ENCODE measurements at regions not wholly inside any gene's neighbourhood (a gene's known extent, or its start where the extent isn't known, plus 50 kb on each side); places are given as distances from the start of the nearest gene placed in this dataset.

GRCh38 chr4:30912098-30912714 lies 192.0 kb downstream of the PCDH7 start:
- no peak overlapping the region for H3K4me3 ChIP-seq (ENCODE audit: low read depth, low read length)
- DNase-seq (ENCODE audit: low read depth): no peak
- TF ChIP-seq CTCF (conservative IDR thresholded peaks at IDR 0.05; ENCODE audit: low read depth, low read length): no peak

- DNase-seq (ENCODE audit: low read depth): no peak
- no peak overlapping the region for H3K4me3 ChIP-seq (ENCODE audit: low read depth, low read length)
- TF ChIP-seq CTCF (conservative IDR thresholded peaks at IDR 0.05; ENCODE audit: low read depth, low read length): no peak
Measured at GRCh38 chr4:30916337-30917274, 196.4 kb downstream of the PCDH7 start.

- no peak for TF ChIP-seq CTCF (conservative IDR thresholded peaks at IDR 0.05; ENCODE audit: low read depth, low read length)
- no peak for DNase-seq (ENCODE audit: low read depth)
Measured at GRCh38 chr4:30917946-30918345, 197.8 kb downstream of the PCDH7 start.

GRCh38 chr4:30919458-30919857 lies 199.3 kb downstream of the PCDH7 start:
- DNase-seq (ENCODE audit: low read depth): no peak
- no peak for TF ChIP-seq CTCF (conservative IDR thresholded peaks at IDR 0.05; ENCODE audit: low read depth, low read length)
- H3K4me3 ChIP-seq (ENCODE audit: low read depth, low read length): no peak overlapping the region

More at GRCh38 chr4:30917946-30918345, 197.8 kb downstream of the PCDH7 start:
- H3K4me3 ChIP-seq (ENCODE audit: low read depth, low read length): no peak overlapping the region

- no peak for DNase-seq (ENCODE audit: low read depth)
- no peak for TF ChIP-seq CTCF (conservative IDR thresholded peaks at IDR 0.05; ENCODE audit: low read depth, low read length)
- no peak overlapping the region for H3K4me3 ChIP-seq (ENCODE audit: low read depth, low read length)
Measured at GRCh38 chr4:30920043-30920442, 199.9 kb downstream of the PCDH7 start.

- H3K4me3 ChIP-seq (ENCODE audit: low read depth, low read length): no peak overlapping the region
- DNase-seq (ENCODE audit: low read depth): no peak
- no peak for TF ChIP-seq CTCF (conservative IDR thresholded peaks at IDR 0.05; ENCODE audit: low read depth, low read length)
Measured at GRCh38 chr4:30922625-30923024, 202.5 kb downstream of the PCDH7 start.
